Activated T-helper 9 cell treated with anti-CD3 and anti-CD28 coated beads, Interleukin-2, amount 50 U/mL, for 16 hours (primary cell): ENCODE measurements at regions not wholly inside any gene's neighbourhood (a gene's known extent, or its start where the extent isn't known, plus 50 kb on each side); places are given as distances from the start of the nearest gene placed in this dataset.

ENCODE experiments used
- DNase-seq: peaks from one replicate; pipeline ENCODE4 v3.0.0-alpha.2; 2020; ENCODE audit warnings: low read depth

DNA sequence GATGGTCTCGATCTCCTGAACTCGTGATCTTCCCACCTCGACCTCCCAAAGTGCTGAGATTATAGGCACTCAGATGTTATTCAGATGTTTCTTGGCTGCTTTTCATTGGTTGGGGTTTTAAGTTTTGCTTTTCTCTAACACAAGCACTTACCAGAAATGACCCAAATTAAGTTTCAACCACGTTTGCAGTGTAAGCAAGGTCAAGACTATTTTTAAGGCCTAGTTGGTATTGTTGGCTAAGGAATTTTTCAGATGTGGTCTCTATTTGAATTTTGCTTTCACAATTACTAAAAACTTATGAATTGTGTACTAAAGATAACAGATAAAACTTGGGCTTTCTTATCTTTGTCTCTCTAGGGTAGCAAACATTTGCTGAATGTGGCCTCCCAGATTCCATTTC is 1756.9 kb upstream of the TENM3 start:
- no peak for DNase-seq

DNA sequence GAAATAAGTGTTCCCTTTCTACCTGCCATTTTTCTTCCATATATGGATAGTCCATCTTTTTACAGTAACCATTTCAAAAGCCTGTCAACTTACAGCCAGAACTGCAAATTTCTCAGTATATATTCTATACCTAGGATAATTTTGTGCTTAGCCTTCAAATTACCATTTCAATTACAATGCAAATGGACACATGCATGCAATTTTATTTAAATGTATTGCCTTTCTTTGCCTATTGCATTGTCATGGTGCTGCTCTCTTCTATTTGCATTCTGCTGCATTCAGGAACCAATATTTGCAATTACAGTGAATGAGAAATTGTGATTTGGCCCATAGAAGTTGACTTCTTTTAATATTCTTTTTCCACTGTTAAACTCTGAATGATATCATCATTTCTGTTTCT is 1753.4 kb upstream of the TENM3 start:
- DNase-seq, result no peak

DNA sequence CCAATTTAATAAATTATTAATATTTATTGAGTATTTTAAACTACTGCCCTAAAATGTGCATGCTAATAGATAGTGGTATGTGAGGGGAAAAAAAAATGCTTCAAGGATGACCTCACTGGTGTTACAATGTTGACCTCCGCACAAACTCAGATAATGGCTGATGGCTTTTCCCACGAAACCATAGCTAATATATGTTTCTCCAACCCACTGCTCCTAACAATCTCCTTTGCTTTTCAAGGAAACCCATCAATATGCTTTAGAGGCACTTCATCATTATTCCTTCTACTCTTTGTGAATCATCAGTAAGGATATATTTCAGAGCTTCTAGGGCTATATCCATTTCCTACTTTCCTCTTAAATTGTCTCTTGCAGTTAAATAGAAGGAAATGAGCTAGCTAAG is 1752.0 kb upstream of the TENM3 start:
- DNase-seq, result no peak

DNA sequence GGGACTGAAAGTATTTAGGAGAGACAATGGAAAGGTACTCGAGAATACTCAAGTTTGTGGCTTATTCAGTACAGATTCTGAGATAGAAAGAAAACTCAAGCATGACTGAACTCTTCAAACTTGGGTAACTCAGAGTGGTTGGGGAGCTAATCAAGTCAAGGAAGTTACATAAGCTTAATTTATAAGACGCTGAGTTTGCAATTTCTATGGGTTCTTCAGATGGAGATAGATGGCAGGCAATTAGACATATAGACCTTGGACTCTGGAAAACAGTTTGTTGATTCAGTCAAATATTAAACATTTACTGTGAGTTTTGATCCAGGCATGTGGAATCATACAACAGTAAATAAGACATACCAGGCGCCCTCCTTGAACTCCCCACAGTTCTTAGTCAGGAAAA is 1749.9 kb upstream of the TENM3 start:
- DNase-seq, result no peak

DNA sequence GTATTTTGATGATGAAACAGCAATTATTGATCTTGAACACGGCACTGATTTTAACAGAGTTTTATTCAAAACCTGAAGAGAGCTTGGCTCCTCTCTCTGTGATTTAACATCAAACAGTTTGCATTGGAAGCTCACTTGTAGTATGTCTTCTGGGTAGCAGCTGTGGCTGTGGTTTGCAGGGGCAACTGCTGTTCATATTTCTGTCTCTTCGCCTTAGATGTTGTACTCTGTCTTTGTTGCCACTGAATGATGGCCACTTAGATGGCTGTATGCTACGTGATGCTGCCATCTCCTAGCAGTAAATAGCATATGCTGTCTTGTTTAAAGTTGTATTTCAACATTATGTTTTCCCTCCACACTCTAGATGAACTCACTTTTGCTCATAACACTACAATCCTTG is 1743.0 kb upstream of the TENM3 start:
- DNase-seq, result no peak

DNA sequence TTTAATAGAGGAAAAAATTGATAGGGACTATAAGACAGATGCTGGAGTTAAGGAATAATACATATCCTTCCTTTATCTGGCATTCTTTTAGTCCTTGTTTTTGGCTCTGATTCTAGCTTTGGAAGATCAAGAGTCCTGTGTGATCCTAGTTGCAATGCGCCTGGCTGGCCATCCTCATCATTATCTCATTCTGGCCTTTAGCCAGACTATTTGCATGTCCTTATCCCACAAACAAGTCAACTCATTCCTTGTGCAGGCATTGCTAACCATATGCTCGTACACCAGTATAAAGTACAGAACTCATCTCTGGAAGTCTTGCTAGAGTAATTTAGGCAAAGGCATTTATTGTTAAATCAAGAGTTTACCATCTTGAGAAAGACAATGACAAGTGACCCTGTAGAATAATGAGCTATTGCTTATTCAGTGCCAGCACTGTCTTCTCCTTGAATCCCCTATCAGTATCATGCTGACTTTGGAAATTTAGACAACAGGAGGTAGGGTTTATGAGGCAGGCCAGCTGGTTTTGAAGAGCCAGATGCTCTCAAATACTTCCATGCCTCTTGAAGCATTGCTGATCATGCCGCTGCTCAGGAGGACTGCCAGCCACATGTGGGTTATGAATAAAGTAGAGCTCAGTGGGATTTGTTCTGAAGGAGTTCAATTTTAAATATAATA is 1730.3 kb upstream of the TENM3 start:
- no peak for DNase-seq

DNA sequence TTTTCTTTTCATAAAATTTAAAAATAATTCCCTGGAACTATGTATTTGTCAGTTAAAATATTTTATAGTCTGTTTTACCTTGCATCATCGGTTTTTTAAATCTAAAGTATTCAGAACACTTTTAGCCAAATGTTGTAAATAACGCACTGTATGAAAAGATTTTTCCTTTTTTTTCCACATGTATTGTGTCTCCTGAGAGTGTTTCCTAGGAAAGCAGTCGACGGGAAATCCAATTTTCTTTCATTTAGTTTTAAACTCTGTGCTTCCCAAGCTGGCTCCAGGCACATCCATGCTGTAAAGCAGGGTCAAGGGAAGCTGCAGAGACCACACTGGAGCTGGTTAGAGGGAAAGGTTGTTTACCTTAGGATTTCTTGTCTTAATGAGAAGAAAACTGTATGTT is 1724.3 kb upstream of the TENM3 start:
- DNase-seq, result no peak

DNA sequence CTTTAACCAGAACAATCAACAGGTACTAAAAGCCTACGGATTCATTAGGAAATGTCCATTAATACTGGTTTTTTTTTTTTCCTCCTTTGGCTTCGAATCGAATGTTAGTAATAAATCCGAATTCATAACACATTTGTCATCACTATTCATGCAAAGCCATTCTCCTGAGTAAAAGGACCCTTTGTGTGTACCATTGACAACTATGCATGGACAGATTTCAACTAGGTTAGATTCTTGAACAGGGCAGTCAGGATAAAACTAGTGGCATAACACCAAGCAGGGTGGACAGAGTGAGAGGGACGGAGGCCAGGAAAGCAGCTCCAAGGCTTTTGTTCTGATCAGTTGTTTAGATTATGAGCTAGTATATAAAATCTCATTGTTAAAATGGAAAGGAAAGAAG is 1722.0 kb upstream of the TENM3 start:
- DNase-seq, result no peak

DNA sequence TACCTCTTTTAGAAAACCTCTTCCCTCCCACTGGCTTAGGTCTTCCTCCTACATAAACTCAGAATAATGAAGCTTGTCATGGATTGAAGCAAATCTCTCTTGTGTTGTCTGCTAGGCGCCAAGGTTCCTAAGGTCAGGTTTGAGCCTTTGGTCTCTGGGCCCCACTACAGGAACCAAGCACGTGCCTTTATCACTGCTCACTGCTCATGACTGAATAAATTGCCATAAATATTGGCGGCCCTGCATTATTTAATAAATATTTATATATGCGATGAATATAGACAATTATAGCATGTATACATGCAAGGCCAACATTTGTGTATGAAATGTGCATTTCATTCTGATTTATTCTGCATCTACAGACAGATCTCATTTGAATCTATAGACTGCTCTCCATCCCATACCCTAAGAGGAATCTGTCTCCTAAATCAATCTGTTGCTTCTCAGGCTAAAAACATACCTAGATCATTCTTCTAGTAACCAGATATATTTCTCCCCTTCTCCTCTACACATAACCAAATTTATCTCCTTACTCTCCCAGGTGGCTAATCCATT is 1717.6 kb upstream of the TENM3 start:
- DNase-seq, result no peak

DNA sequence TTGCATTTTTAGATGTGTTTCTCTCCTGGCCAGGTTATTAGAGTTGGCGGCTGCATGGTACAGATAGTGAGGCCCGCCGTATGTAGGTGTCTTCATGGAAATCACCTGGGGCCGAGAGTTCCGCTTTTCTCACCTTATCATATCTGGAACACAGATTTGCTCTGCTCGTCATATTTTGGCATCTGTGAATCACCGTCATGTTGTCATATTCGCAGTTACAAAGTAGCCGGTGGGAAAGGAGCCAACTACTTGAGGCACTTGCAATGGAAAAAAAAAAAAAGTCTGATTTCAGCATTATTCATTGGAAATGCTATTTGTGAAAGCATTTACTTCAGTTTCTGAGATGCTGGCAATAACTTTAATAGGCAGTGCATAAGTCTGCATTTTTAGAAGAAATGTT is 1715.2 kb upstream of the TENM3 start:
- no peak for DNase-seq

DNA sequence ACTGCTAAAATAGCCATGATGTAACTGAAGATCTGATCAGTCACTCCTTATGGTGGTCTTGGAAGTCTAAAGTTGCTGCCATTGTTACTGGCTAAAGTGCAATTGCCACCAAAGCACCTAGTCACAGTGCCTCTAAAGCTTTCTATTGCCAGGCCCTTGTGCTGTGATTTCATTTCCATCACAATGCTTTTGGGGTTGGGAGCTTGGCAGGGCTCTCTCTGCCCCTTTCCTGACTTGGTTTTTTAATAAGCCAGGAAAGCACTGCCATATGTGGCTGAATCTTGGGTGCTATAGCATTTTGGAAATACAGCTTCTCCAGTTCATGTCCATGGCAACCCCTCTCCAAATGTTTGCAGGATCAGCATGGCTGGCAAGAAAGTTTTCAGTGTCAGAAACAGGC is 1712.4 kb upstream of the TENM3 start:
- DNase-seq, result no peak

DNA sequence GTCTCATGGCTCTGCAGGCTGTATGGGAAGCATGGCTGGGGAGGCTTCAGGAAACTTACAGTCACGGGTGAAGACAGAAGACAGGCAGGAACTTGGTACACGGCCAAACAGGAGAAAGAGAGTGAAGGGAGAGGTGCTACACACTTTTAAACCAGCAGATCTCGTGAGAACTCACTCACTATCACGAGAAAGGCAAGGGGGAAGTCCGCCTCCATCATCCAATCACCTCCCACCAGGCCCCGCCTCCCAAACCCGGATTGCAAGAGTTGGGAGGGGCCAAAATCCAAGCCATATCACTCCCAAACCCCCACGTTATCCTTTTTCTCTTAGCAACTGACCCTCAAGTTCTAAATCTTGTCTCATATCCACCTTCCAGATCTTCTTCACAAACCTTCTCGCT is 1710.5 kb upstream of the TENM3 start:
- DNase-seq, result no peak

DNA sequence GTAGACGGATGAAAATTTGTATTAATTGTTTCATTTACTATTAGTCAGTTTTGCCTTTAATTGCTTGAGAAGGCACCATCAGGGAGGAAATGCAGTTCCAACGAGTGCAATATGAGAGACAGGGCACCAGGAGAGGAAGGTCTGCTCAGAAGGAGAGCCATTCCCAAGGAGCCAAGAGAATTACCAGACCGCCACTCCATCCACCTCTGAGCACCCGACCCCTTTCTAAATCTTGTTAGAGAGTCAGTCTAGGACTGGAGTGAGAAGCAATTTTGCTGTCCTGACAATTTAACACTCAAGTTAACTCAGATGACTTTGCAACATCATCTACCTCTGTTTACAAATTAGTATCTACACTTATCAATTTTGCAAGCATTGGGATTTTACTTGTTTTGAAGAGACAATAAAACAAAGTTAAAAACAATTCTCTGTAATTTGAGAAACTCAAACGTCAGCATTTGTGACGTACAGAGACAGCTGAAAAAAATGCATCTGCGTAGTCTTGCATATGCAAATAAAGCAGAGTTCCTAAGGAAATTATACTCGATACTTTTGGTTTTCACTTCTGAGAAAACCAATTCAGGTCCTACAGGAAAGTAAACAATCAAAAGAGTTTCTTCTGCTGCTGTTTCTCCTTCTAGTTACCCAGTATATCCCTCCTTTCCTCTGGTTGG is 1704.7 kb upstream of the TENM3 start:
- DNase-seq, result no peak

DNA sequence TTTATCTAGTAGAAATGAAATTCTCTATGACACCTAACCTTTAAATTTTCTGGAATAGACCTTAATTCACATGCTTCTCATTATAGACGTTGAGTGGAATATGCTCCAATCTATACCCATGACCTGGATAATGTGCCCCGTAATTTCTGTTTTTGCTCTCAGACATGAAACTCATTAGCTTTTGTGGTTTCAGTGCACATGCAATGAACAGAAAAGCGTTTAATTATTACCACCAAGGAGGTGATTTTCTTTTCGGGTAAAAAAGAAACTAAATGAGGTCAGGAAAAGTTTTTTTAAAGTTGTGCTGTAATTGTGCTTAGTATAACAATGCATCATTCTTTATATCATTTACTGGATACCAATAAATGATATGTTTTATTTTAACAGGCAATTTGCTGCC is 1703.9 kb upstream of the TENM3 start:
- DNase-seq, result no peak

DNA sequence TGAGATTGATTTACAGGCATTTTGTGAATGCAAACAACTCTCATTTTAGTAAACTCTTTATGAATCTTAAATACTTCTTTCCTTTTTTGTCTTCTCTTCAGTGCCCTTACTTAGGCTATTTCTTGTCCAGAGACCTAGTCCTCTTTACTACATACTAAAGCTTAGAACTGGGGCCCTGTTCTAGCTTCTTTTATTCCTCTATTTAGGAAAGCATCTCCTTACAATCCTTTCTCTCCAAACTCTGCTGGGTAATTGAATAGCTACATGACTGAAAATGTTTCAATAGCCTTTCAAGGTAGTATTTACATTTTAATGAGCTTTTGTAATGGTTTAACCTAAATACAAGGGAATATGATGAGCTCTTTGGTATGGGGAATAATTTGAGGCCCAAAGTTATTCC is 1701.5 kb upstream of the TENM3 start:
- no peak for DNase-seq

DNA sequence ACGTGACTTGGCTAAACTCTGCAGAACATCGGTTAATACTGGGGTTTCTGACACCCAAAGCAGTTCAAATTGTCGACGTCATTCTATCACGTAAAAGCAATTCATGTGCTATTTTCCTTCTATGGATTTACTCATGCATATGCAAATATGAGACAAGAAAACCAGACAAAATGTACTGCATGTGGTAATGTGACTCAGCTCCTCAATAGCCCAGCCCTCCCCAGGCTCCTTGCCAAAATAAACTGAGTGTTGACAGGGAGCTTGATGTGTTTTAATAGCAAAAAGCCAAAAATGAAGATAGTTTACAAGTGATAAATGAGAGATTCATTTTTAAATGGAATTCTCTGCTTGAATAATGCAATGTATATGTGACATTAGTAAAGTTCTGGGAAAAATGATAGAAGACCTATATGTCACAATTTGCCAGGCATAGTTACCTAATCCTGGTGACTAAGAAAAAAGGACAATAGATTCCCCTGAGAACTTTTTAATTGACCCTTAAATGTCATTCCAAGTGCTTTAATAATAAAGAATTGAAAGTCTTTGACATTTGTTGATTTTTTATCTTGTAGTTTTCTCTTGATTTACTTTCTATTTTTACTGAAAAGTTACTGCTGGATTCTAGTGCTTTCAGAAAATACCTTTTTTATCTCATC is 1700.6 kb upstream of the TENM3 start:
- DNase-seq, result no peak

DNA sequence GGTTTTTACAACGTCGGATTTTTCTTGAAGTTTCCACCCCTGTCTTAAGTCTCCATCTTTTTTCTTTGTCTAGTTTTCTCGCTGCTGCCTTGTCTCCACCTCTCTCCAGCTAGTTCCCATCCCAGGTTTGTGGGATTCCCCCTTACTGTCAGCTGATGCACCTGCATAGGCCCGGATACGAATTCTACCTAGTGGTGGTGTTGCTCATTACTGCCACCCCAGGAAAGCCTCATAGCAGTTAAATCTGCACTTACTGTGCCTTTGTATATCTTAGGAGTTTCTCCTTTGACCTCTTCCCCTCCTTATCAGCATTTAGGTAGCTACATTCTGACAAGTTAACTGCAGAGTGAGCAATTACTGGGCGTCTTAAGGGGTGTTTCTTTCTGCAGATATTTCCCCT is 1693.1 kb upstream of the TENM3 start:
- DNase-seq, result no peak

DNA sequence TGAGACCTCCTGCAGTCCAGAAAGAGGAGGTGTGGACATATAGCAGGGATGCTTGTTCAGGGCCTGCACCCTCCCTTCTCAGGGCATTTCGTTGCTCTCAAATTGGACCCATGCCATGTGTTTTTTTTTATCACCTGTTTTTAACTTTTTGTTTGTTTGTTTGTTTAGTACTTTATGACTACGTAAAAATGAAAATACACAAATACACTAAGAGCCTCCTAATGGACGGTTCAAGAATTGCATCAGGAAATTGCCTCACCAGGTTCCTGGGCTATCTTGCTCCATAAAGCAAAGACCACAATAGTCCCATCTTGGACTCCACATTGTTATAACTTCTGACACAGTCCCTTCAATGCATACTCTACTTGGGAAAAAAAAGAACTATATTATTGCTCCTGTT is 1685.9 kb upstream of the TENM3 start:
- DNase-seq, result no peak

DNA sequence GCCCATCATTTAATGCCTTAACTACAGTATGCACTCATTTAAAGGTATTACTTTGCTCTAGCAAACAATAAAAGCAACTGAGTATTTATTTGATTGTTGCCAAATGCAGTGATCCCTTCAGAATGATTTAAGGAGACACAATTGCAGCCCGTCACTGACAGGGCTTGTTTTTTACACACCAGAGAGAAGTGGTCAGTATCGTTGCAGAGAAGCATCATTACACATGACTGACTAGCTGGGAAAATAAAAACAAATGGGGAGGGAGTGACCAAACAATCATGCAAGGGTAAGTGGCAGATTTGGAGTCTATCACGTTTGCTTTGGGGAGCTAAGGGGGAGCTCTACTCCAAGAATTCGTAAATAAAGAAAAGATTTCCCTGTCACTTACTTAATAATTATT is 1685.3 kb upstream of the TENM3 start:
- no peak for DNase-seq

DNA sequence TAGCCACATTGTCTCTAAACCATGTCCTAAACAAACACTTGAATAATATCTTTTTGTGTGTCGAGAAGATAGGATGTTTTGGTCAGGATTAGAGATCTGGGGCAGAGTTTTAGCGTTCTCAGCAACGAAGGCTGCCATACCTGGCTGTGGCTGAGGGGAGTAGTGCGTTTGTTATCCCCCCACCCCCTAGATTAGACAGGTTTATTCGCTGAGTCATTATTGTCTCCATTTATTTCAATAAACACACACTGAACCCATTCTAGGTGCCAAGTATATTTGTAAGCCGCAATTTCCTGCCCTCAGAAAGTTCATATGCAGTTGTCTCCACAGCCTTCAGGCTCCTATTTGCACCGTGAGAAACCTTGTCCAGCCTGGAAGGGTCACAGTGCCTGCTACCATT is 1684.8 kb upstream of the TENM3 start:
- no peak for DNase-seq

DNA sequence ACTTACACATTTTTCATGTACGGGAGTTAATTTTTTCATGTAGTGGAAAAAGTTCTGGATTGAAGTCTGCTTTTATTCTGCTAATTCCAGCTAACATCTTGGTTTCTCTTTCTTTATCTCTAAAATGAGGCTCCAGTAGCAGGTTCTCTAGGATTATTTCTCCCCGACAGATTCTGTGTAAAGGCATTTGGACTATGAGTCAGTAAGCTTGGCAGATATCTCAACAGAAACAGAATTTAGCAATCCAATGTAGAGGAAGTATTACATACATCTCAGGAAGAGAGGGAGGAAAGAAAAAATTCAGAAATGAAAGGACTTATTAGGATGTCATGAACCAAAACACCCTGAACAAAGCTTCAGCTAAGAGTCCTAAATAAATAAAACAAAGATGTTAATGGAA is 1682.3 kb upstream of the TENM3 start:
- DNase-seq, result no peak

DNA sequence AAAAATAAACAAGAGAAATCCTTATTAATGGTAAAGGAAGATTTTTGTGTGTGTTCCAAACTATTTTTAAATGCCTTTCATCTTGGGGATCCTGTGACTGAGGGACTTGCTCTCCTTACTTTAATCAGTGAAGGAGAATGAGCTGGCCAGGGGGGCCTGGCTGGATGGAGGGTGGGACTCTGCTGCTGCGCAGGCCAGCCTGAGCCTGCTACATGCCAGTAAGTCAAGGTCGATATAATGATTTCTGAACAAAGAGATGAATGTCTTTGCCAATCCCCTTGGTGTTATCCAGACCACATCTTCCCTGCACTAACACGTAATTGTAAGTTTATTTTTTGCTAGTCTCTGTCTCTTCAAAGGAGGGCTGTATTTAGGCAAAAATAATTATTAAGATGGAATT is 1679.2 kb upstream of the TENM3 start:
- DNase-seq, result no peak

DNA sequence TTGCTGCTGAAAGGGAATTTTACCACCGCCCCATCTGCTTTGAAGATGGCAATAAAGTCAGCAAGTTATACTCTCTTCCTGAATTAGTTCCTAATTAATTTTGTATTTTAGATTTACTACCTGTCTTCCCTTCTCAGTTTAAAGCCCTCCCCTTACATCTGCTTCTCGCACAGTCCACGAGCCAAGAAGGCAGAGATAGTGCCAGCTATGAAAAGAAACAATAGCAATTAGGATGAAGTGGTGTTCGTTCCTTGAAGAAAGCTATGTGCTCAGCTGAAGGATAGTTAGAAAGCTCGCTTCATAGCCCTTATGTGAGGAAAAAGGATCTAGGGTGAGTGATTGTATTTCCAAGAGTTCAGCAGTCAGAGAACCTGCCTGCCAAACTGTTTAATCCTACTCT is 1678.8 kb upstream of the TENM3 start:
- DNase-seq, result no peak
